WTC11 (cell line): ENCODE measurements at regions not wholly inside any gene's neighbourhood (a gene's known extent, or its start where the extent isn't known, plus 50 kb on each side); places are given as distances from the start of the nearest gene placed in this dataset.

ENCODE experiments used
- NFYB ChIP-seq: sonication (generic); formaldehyde crosslinking; conservative IDR thresholded peaks from 2 replicates; pipeline ENCODE4 v1.8.0; 2022; ENCODE audit warnings: low read depth, missing genetic modification reagents
- TEAD1 ChIP-seq: sonication (generic); formaldehyde crosslinking; IDR thresholded peaks from 2 replicates; pipeline ENCODE4 v1.8.0; 2022; ENCODE audit warnings: mild to moderate bottlenecking, missing genetic modification reagents
- TF ChIP-seq, protein P1 (sequence below): fragments of 200-600 bp; IDR thresholded peaks from 2 replicates; pipeline ENCODE4 v1.8.0; 2022; ENCODE audit warnings: antibody characterized with exemption
- TF ChIP-seq, protein P2 (sequence below): sonication (generic); formaldehyde crosslinking; IDR thresholded peaks from 2 replicates; pipeline ENCODE4 v1.8.1; 2023; ENCODE audit warnings: mild to moderate bottlenecking, missing genetic modification reagents, borderline replicate concordance
- TF ChIP-seq, protein P3 (sequence below): sonication (generic); formaldehyde crosslinking; IDR thresholded peaks from 2 replicates; pipeline ENCODE4 v1.8.1; 2023; ENCODE audit warnings: mild to moderate bottlenecking, missing genetic modification reagents, moderate library complexity
- TF ChIP-seq, protein P4 (sequence below): sonication (generic); formaldehyde crosslinking; IDR thresholded peaks from 2 replicates; pipeline ENCODE4 v1.8.0; 2022; ENCODE audit warnings: mild to moderate bottlenecking, missing genetic modification reagents
- TF ChIP-seq, protein P5 (sequence below): fragments of 250-450 bp; sonication (Bioruptor Pico); IDR thresholded peaks from 2 replicates; pipeline ENCODE4 v1.9.0; 2021; ENCODE audit warnings: mild to moderate bottlenecking

DNA sequence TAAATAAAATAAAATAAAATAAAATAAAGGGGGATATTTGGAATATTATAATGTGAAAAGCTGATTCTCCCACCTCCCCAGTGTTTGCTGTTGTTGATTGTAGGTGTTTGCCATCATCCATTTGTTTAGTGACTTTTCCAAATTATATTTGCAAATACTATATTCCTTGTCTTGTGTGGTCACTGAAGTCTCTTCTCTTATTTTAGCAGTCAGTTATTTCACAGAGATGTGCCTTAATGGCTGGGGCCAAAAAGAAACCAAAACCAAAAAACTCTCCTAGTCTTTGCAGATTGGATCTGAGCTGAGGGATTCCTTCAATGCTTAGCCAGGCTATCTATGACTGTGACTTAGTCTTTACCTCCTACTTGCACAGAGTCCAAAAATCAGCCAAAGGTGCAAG is 70.9 kb upstream of the ZNF169 start:
- TF ChIP-seq TEAD1 (CRISPR knock-in tag) (no peak), NFYB (CRISPR knock-in tag) (no peak)
- TF ChIP-seq, protein P1, sequence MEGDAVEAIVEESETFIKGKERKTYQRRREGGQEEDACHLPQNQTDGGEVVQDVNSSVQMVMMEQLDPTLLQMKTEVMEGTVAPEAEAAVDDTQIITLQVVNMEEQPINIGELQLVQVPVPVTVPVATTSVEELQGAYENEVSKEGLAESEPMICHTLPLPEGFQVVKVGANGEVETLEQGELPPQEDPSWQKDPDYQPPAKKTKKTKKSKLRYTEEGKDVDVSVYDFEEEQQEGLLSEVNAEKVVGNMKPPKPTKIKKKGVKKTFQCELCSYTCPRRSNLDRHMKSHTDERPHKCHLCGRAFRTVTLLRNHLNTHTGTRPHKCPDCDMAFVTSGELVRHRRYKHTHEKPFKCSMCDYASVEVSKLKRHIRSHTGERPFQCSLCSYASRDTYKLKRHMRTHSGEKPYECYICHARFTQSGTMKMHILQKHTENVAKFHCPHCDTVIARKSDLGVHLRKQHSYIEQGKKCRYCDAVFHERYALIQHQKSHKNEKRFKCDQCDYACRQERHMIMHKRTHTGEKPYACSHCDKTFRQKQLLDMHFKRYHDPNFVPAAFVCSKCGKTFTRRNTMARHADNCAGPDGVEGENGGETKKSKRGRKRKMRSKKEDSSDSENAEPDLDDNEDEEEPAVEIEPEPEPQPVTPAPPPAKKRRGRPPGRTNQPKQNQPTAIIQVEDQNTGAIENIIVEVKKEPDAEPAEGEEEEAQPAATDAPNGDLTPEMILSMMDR: no peak
- TF ChIP-seq, protein P2, sequence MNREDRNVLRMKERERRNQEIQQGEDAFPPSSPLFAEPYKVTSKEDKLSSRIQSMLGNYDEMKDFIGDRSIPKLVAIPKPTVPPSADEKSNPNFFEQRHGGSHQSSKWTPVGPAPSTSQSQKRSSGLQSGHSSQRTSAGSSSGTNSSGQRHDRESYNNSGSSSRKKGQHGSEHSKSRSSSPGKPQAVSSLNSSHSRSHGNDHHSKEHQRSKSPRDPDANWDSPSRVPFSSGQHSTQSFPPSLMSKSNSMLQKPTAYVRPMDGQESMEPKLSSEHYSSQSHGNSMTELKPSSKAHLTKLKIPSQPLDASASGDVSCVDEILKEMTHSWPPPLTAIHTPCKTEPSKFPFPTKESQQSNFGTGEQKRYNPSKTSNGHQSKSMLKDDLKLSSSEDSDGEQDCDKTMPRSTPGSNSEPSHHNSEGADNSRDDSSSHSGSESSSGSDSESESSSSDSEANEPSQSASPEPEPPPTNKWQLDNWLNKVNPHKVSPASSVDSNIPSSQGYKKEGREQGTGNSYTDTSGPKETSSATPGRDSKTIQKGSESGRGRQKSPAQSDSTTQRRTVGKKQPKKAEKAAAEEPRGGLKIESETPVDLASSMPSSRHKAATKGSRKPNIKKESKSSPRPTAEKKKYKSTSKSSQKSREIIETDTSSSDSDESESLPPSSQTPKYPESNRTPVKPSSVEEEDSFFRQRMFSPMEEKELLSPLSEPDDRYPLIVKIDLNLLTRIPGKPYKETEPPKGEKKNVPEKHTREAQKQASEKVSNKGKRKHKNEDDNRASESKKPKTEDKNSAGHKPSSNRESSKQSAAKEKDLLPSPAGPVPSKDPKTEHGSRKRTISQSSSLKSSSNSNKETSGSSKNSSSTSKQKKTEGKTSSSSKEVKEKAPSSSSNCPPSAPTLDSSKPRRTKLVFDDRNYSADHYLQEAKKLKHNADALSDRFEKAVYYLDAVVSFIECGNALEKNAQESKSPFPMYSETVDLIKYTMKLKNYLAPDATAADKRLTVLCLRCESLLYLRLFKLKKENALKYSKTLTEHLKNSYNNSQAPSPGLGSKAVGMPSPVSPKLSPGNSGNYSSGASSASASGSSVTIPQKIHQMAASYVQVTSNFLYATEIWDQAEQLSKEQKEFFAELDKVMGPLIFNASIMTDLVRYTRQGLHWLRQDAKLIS (CRISPR knock-in tag): no peak
- TF ChIP-seq, protein P3, sequence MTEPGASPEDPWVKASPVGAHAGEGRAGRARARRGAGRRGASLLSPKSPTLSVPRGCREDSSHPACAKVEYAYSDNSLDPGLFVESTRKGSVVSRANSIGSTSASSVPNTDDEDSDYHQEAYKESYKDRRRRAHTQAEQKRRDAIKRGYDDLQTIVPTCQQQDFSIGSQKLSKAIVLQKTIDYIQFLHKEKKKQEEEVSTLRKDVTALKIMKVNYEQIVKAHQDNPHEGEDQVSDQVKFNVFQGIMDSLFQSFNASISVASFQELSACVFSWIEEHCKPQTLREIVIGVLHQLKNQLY (CRISPR knock-in tag): no peak
- TF ChIP-seq, protein P4, sequence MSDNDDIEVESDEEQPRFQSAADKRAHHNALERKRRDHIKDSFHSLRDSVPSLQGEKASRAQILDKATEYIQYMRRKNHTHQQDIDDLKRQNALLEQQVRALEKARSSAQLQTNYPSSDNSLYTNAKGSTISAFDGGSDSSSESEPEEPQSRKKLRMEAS (CRISPR knock-in tag): no peak
- TF ChIP-seq, protein P5, sequence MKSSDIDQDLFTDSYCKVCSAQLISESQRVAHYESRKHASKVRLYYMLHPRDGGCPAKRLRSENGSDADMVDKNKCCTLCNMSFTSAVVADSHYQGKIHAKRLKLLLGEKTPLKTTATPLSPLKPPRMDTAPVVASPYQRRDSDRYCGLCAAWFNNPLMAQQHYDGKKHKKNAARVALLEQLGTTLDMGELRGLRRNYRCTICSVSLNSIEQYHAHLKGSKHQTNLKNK (CRISPR knock-in tag): no peak
